NCI-H1417 (cell line): ENCODE measurements at regions not wholly inside any gene's neighbourhood (a gene's known extent, or its start where the extent isn't known, plus 50 kb on each side); places are given as distances from the start of the nearest gene placed in this dataset.
"Not testable (repeated sequence)": the region's sequence is repeated elsewhere in the genome, so short reads cannot be mapped to it uniquely, and the experiment has no call there.

Experiments used
- DNase-seq, 3 experiments: peaks; one replicate each; lab custom pipeline; 2025; lab: John Stamatoyannopoulos, UW

GRCh38 chr2:221999166-221999565, 299.6 kb downstream of the PAX3 start:
- no peak for DNase-seq

GRCh38 chr2:221997683-221998082, 301.1 kb downstream of the PAX3 start:
- no peak for DNase-seq

DNA sequence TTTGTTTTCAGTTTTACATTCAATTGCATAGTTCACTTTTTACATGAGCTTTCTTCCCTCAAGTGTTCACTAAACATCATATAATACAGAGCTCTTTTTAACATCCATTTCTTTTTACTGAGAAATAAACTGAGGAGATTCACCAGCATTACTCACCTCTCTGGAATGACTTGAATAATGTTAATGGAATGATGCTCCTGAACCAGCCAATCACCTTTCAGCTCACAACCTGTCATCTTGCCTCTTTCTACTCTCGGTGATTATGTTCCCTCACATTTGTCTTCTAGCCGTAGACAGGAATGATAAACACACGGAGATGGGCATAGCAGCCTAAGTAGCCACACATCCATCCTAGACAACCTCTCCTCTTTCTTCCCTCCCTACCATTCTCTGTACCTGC, 301.7 kb downstream of the PAX3 start:
- no peak for DNase-seq

GRCh38 chr2:221994926-221995325, 303.9 kb downstream of the PAX3 start:
- no peak for DNase-seq

GRCh38 chr2:221984376-221984775, 314.4 kb downstream of the PAX3 start:
- peak in 1 of 3 experiments; percentile 39 for DNase-seq

DNA sequence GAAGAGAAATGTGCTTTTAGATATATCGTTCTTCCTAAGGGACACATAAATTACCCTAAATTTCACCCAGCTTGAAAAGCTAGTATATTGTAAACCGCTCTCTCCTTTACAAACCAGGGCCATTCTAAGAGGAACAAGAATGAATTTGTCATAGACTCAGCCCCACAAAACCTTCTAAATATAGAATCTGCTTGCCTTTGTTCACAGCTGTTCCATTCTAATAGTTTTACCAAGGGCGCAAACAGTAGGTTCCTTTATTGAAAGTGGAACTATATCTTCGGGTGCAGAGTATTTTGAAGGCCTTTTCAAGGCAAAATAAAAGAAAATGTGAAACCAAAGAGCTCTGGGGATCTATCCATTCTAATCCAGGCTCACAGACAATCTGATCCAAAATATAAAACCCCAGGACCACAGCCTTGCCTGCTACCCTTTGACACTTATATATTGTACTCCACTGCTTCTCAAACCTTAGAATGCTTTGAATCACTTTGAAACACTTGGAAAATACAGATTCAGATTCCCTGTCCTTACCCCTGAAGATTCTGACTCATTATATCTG, 316.8 kb downstream of the PAX3 start:
- no peak for DNase-seq

DNA sequence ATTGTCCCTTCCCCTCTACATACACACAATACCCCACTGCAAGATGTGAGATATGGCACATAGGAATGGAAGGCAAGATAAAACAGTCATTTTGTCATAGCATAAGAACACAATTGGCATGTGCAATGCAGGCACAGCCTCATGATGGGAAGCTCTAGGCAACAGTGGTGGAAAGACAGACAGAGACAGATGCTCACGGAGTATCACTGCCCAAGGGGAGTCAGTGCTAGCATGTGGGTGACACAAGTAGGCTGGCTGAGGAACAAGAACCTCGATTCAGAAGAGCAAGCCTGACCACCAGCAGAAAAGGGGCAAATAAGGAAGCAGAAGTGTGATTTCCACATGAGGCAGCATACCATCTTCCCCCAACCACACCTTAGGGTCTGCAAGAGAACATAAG, 323.6 kb downstream of the PAX3 start:
- no peak for DNase-seq

DNA sequence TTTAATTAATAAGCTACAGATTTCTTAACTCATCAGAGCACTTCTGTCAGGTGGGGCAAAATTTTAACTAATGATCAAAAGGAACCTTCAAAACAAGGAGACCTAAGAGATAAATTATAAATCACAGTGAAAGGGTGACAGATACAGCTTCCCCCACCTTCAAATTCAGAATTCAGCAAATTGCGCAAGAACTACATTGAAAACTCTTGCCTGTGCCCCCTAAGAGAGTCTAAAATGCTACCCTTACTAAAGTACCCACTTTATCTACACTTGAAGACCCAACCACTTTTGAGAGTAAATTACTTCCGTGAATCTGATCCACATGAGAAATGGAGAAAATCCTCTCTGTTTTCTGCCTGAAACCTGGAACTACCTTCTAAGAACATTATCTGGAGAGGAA, 324.9 kb downstream of the PAX3 start:
- DNase-seq = no peak

DNA sequence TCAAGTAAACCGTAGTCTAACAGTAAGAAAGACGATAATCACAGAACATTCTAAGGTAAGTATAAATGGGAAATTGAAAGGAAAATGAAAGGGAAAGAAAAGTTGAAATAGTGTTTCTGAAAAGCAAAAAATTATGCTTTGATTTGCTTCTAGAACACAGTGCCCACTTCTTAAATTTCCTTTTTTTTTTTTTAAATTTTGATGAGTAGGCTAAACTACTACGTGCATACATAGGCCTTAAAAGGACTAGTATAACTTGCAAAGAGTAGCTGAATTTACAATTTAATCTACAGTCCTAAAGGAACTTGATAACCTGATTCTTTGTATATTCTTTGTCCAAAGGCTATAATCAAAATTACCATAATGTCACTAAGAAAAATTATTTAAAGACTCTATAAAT, 325.3 kb downstream of the PAX3 start:
- no peak for DNase-seq

GRCh38 chr2:221972813-221973478, 325.9 kb downstream of the PAX3 start:
- no peak for DNase-seq

DNA sequence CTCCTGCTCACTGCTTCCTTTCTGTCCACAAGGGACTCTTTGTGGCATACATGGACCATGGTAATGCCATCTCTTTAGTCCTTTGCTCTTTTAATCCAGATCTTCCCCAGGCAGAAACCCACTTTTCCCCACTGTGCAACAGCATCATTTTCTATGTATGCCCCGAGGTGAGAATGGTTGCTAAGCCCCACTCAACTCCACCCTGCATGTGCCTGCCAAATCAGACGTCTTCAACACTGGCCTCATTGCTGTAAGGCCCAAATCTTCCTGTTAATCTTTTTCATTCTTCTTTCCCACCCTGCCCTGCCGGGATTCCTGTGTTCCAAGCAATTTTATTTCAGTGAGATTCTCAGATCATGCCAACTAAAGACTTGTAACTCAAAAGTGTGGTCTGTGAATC, 328.4 kb downstream of the PAX3 start:
- DNase-seq = no peak

GRCh38 chr2:221969830-221970144, 329.0 kb downstream of the PAX3 start:
- no peak for DNase-seq

- peak; percentile 27 to 71 (median 55) for DNase-seq
Observed at GRCh38 chr2:221969087-221969829, 329.5 kb downstream of the PAX3 start.

GRCh38 chr2:221962186-221962585, 336.6 kb downstream of the PAX3 start:
- DNase-seq = no peak

DNA sequence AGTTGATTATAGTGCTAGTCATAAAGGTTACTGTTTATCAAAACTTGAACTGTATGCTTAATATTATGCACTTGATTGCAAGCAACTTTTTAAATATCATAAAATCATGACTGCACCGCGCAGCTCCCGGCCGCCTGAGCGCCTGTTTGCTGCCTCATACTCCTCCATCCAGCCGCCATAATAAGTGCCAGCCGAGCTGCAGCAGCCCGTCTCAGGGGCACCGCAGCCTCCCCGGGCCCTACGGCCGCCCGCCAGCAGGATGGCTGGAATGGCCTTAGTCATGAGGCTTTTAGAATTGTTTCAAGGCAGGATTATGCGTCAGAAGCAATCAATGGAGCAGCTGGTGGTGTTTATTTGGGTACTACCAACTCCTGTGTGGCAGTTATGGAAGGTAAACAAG, 337.2 kb downstream of the PAX3 start:
- no peak for DNase-seq

DNA sequence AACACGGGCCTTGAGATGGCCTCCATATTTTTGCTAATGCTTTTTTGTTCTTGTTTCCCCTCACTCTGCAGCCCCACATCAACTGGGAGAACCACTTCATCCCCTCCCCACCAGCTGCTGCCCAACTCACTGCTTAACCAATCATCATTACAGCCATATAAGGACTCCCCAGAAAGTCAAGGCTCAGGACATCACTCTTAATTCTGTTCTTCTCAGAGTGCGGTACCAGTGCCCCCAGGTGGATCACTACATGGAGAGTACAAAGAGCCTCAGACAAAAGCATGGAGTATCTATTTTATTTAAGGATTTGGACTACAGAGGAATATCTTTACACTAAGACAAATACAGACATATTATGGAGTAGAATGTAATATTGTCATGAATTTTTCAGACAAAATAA, 340.6 kb downstream of the PAX3 start:
- no peak for DNase-seq

DNA sequence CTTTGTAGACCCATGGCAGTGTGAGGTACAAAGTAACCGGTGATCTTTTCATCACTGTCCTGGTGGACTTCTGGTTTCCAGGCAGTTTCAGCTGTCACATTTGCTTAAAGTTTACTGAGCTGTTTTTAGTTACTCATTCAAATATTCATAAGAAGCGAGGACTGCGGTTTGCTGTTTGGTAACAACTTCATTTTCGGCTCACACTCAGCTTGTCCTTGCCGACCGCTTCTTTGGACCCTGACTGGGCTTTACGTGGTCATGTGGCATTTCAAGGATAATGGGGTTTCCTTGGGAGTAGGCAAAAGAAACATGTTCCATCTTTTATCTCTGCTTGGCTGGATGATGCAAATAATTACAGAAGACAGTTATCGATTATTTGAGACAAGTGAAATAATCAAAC, 350.7 kb downstream of the PAX3 start:
- DNase-seq = no peak

GRCh38 chr2:221944452-221944851, 354.3 kb downstream of the PAX3 start:
- DNase-seq = not testable (repeated sequence)

DNA sequence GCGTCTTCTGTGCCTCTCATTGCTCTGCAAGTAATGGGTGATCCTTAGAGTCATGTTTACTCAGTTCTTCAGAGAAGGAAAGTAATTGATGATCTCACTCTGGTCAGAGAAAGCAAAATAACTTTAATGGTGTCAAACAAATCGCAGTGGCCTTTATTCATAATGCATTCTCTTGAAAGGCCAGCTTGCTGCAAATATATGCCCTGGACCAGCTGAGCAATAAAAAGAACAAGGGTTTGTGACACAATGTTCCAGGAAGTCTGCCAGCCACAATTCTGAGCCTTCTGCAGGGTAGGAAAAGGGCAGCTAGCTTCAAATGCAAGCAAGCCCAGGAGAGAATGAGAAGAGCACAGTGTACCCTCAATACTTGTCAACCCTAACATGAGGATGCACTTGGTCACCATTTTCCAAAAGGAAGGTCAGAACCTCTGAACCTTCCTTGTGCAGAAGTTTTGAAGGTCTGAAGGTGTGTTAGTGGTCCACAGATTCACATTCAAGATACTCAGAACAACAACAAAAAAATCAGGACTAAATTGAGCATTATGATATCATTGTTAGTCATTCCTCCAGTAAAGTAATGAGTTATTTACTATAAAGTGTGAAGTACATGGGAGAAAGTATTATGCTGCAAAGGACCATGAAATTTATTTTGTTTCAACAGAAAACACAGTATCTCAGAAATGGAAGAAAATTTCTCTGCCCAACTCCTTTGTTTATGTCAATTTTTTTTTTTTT, 355.6 kb downstream of the PAX3 start:
- peak in 2 of 3 experiments; percentile 12 to 24 for DNase-seq

DNA sequence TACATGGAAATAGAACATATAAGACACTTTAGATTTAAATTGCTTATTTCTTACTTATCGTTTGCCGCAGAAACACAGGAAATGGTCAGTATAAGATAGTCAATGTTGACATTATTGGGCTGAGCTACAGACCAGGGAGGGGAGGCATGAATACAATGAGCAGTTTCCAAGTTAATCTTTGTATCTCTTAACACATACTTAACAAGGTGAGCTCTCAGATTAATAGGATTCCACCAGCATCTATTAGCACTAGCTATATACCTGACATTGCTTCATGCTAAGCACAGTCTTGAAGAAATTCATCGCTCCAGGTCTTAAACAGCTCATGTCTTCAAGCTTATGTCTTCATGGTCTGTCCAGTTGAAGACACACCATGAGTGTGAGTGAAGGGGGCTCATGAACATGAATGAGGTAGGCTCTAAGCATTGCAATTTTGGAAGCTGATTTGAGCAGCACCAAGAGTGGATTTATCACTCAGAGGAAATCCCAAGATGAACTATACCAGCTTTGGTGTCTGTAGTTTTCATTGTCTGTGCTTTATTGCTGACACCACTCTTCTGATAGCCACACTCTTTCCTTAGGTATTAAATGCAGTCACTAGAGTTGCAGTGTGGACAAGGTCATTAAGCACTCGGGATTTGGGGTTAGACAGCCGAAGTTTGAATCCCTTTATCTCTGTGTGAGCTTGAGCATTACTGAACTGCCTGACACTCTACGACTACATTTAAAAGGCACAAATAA, 359.3 kb upstream of the EPHA4 start:
- DNase-seq = no peak

DNA sequence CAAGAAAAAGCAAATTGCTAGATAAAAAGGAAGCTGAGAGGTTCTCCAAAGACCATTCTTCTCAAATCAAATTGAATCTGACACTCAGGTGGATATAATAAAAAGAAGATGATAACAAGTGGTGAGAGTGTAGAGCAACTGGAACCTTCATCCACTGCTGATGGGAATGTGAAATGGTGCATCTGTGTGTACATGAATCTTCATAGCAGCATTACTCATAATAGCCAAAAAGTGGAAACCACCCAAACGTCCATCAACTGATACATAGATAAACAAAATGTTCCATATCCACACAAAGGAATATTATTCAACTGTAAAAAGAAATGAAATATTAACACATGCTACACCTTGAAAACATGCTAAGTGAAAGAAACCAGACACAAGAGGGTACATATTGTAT, 357.2 kb upstream of the EPHA4 start:
- DNase-seq = no peak

DNA sequence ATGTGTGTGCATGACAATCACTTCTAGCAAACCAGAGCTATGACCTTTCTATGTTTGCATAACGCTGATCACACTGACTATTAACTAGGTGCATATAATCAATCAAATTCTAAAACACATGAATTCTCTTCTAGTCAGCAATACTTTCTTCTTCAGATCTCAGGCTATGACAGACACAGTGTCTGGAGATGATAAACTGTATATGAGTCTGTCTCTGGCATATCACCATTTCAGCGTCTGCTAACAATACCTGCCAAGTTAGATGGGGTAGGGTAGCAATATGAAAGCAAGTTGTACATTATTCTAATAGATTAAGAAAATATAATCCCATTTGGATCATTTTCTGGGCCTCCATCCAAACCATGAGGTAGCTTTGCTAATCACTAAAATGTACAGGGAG, 354.2 kb upstream of the EPHA4 start:
- DNase-seq = no peak
